ENCODE measurements at regions not wholly inside any gene's neighbourhood (a gene's known extent, or its start where the extent isn't known, plus 50 kb on each side); places are given as distances from the start of the nearest gene placed in this dataset.

GRCh38 chr1:208917281-208917680 lies 666.2 kb upstream of the CAMK1G start:
- no peak for TF ChIP-seq TAF1 (IDR thresholded peaks at IDR 0.05; ENCODE audit: low read depth, low read length)
- TF ChIP-seq POLR2A (IDR thresholded peaks at IDR 0.05; ENCODE audit: low read depth, low read length) = no peak
- no peak for TF ChIP-seq POLR2AphosphoS5 (IDR thresholded peaks at IDR 0.05; ENCODE audit: low read depth, low read length)
- no peak for TF ChIP-seq SPI1 (IDR thresholded peaks at IDR 0.05; ENCODE audit: low read depth, low read length)
- no peak for TF ChIP-seq POU2F2 (IDR thresholded peaks at IDR 0.05; ENCODE audit: low read depth, low read length)

All from GM12891 (cell line).